ENCODE measurements at regions not wholly inside any gene's neighbourhood (a gene's known extent, or its start where the extent isn't known, plus 50 kb on each side); places are given as distances from the start of the nearest gene placed in this dataset.

DNA sequence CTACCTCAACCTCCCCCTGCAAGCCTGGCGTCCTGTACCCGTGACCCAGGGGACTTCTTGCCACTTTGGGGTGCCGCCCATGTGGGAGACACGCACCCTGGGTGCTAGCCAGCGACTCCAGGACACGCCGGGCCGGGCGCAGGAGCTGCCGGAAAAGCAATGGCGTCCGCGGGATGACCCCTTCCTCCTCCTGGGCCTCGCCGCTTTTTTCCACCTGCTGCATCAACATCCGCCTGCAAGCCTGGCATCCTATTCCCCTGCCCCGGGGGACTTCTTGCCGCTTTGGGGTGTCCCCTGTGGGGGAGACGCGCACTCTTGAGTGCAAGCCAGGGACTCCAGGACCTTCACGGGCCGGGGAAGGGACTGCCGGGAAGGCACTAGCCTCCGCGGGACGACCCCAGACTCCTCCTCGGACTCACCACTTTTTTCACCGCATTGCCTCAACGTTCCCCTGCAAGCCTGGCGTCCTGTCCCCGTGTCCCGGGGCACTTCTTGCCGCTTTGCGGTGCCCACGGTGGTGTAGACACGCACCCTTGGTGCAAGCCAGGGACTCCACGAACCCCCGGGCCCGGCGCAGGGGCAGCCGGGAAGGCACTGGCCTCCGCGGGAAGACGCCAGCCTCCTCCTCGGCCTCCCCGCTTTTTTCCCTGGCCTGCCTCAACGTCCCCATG lies 237.8 kb downstream of the TUBA3C start:
- TF ChIP-seq ZNF148 (tag by site-specific recombination; IDR thresholded peaks at IDR 0.05; ENCODE audit: borderline replicate concordance) (no peak), ZNF510 (tag by site-specific recombination; IDR thresholded peaks at IDR 0.05; ENCODE audit: insufficient replicate concordance) (no peak), SALL2 (tag by site-specific recombination; IDR thresholded peaks at IDR 0.05; ENCODE audit: borderline replicate concordance) (no peak), ZNF350 (tag by site-specific recombination; IDR thresholded peaks at IDR 0.05) (no peak), ZNF214 (tag by site-specific recombination; IDR thresholded peaks at IDR 0.05; ENCODE audit: borderline replicate concordance) (no peak), CTCF (tag by site-specific recombination; IDR thresholded peaks at IDR 0.05) (no peak)

Data from HEK293 (cell line).